MM.1S (cell line): ENCODE measurements at regions not wholly inside any gene's neighbourhood (a gene's known extent, or its start where the extent isn't known, plus 50 kb on each side); places are given as distances from the start of the nearest gene placed in this dataset.

Source experiments
- EZH2 ChIP-seq: fragments of 300-600 bp; sonication (generic); optimal IDR thresholded peaks from 2 replicates; pipeline ENCODE3; 2017; ENCODE audit warnings: low read depth, mild to moderate bottlenecking, antibody characterized with exemption, low read length, mixed read lengths
- EZH2phosphoT487 ChIP-seq: fragments of 300-600 bp; sonication (generic); IDR thresholded peaks from 2 replicates; pipeline ENCODE4 v1.6.1; 2018; ENCODE audit warnings: antibody characterized with exemption, low read length
- TF ChIP-seq, protein P1 (sequence below): fragments of 300-600 bp; sonication (generic); IDR thresholded peaks from 2 replicates; pipeline ENCODE4 v1.5.1; 2016; ENCODE audit warnings: antibody characterized with exemption, low read length, mixed read lengths

DNA sequence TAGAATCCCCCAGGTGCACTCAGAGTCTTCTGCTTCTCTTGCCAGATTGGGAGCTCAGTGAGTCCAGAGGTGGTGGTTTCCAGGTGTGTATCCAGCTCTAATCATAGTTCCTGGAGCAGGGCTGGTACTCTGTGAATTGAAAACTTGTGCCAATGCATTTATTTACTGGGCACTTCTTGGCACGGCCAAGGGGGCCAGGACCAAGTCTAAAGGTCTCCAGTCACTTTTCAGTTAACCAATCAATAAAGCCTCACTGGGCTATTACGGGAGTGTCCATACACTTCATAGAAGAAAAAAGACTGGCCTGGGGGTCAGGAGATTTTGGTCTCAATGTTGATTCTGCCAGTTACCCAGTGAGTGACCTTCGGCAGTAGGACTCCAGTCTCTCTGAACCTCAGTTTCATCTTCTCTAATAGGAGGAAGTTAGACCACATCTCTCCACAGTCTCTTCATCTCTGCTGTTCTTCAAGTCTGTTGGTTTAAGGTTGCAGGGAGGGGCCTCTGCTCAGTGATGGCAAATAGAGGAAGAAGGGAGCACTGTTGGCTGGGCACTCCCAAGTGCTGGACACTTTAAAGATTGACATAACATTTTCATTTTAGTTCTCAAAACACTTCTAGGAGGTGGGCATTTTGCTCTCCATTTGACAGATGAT is 188.5 kb upstream of the E2F8 start:
- TF ChIP-seq, protein P1, sequence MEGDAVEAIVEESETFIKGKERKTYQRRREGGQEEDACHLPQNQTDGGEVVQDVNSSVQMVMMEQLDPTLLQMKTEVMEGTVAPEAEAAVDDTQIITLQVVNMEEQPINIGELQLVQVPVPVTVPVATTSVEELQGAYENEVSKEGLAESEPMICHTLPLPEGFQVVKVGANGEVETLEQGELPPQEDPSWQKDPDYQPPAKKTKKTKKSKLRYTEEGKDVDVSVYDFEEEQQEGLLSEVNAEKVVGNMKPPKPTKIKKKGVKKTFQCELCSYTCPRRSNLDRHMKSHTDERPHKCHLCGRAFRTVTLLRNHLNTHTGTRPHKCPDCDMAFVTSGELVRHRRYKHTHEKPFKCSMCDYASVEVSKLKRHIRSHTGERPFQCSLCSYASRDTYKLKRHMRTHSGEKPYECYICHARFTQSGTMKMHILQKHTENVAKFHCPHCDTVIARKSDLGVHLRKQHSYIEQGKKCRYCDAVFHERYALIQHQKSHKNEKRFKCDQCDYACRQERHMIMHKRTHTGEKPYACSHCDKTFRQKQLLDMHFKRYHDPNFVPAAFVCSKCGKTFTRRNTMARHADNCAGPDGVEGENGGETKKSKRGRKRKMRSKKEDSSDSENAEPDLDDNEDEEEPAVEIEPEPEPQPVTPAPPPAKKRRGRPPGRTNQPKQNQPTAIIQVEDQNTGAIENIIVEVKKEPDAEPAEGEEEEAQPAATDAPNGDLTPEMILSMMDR, result no peak
- TF ChIP-seq EZH2 (no peak), EZH2phosphoT487 (no peak)
